CD4-positive, alpha-beta T cell treated with Interleukin-17A for 1 hour (primary cell): ENCODE measurements at regions not wholly inside any gene's neighbourhood (a gene's known extent, or its start where the extent isn't known, plus 50 kb on each side); places are given as distances from the start of the nearest gene placed in this dataset.

ENCODE experiments used
- DNase-seq: peaks from one replicate; pipeline ENCODE4 v3.0.0-alpha.2; 2020

GRCh38 chr3:74346896-74347295 lies 267.6 kb downstream of the CNTN3 start:
- DNase-seq: no peak

GRCh38 chr3:74345701-74346100 lies 268.8 kb downstream of the CNTN3 start:
- no peak for DNase-seq

- no peak for DNase-seq
Observed at GRCh38 chr3:74344865-74345440, 269.5 kb downstream of the CNTN3 start.

GRCh38 chr3:74343391-74343790 lies 271.1 kb downstream of the CNTN3 start:
- DNase-seq: no peak

- DNase-seq: no peak
Observed at GRCh38 chr3:74338998-74339397, 275.5 kb downstream of the CNTN3 start.

- DNase-seq: no peak
Observed at GRCh38 chr3:74332165-74332564, 282.3 kb downstream of the CNTN3 start.

- DNase-seq: no peak
Observed at GRCh38 chr3:74331711-74332110, 282.7 kb downstream of the CNTN3 start.

- no peak for DNase-seq
Observed at GRCh38 chr3:74329096-74329495, 285.4 kb downstream of the CNTN3 start.

- DNase-seq: no peak
Observed at GRCh38 chr3:74328435-74328834, 286.0 kb downstream of the CNTN3 start.

GRCh38 chr3:74315291-74315690 lies 299.2 kb downstream of the CNTN3 start:
- no peak for DNase-seq

- DNase-seq: no peak
Observed at GRCh38 chr3:74314696-74315095, 299.8 kb downstream of the CNTN3 start.

- DNase-seq: no peak
Observed at GRCh38 chr3:74309716-74310115, 304.7 kb downstream of the CNTN3 start.

GRCh38 chr3:74304424-74304823 lies 310.0 kb downstream of the CNTN3 start:
- DNase-seq: no peak

- no peak for DNase-seq
Observed at GRCh38 chr3:74303711-74304110, 310.7 kb downstream of the CNTN3 start.

- no peak for DNase-seq
Observed at GRCh38 chr3:74302969-74303368, 311.5 kb downstream of the CNTN3 start.

- no peak for DNase-seq
Observed at GRCh38 chr3:74302281-74302680, 312.2 kb downstream of the CNTN3 start.

GRCh38 chr3:74301056-74301455 lies 313.4 kb downstream of the CNTN3 start:
- no peak for DNase-seq

- DNase-seq: no peak
Observed at GRCh38 chr3:74295479-74295878, 319.0 kb downstream of the CNTN3 start.

- no peak for DNase-seq
Observed at GRCh38 chr3:74288761-74289160, 325.7 kb downstream of the CNTN3 start.

GRCh38 chr3:74287557-74287956 lies 326.9 kb downstream of the CNTN3 start:
- no peak for DNase-seq

- DNase-seq: no peak
Observed at GRCh38 chr3:74282202-74282601, 332.3 kb downstream of the CNTN3 start.

GRCh38 chr3:74281705-74282104 lies 332.8 kb downstream of the CNTN3 start:
- no peak for DNase-seq

- no peak for DNase-seq
Observed at GRCh38 chr3:74273555-74274402, 340.7 kb downstream of the CNTN3 start.

- DNase-seq: no peak
Observed at GRCh38 chr3:74273091-74273490, 341.4 kb downstream of the CNTN3 start.

- no peak for DNase-seq
Observed at GRCh38 chr3:74271541-74271940, 342.9 kb downstream of the CNTN3 start.
